DMS114 treated with DMSO at 0.1 percent for 48 hours (cell line): ENCODE measurements at regions not wholly inside any gene's neighbourhood (a gene's known extent, or its start where the extent isn't known, plus 50 kb on each side); places are given as distances from the start of the nearest gene placed in this dataset.

ENCODE experiments used
- DNase-seq: peaks from one replicate; lab custom pipeline; 2025; ENCODE audit not compliant: unreplicated experiment; lab: John Stamatoyannopoulos, UW

DNA sequence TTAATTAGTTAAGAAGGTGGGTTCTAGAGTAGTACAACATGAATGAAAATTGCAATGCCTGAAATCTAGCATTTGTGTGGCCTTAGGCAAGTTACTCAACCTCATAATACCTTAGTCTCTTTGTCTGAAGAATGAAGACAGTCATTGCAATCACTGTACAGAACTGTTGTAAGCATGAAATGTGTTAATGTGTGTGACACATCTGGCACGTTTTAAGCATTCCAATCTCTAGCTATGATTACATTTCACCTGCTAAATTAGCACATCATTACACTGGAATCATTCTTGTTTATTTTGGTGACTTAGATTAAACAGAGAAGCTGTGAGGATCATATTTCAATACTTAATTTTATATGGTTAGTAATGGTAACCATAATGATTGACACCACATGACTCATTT is 629.7 kb upstream of the KIF2B start:
- DNase-seq, result no peak

DNA sequence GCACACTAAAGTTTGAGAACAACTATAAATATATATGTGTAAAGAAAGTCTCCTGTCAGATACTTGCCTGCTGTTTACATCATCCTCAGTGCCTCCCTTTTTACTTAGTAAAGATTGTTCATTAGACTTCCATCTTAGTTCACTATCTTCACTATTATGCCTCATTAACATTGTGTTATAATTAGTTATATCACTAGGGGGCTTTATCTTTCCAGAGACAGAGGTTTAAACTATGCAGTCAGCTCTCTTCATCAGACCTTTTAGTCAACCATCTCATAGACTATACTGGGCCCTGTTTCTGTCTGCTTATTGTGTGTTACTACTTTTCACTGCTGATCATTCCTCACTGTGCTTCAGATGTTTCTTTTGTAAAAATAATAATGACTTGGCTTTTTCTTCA is 630.8 kb upstream of the KIF2B start:
- DNase-seq, result no peak

DNA sequence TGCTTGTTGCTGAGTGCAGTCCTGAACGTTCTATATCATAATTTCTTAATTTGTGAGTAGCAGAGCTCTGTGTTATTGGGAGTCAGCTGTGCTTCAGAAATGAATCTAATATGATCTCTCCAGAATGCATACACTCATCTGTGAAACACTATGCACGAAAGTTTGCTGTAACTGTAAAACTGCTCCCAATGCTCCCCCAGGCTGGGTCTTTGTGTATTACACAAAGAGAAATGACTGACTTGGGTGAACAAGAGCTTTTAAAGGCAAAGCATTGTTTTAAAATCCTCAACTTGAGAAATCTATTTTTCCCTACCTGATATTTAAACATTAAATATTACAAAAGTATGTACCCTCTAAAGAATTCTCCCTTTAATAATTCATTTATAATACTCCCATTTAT is 636.7 kb upstream of the KIF2B start:
- DNase-seq, result no peak

DNA sequence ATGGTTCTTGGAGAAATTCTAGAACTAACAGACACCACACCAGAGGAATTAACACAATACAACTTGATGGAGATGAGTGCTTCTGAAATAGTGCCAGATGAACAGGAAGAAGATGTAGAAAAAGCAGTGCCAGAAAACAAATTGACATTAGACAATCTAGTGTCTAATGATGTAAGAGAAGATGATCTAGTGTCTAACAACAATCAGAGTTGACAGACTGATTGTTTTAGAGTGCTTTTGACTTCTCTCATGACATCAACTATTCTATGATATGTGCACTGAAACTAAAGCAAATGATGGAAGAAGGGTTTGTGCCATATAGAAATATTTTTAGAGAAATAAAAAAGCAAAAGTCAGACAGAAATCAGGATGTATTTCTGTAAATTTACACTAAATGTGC is 646.1 kb upstream of the KIF2B start:
- DNase-seq, result no peak

DNA sequence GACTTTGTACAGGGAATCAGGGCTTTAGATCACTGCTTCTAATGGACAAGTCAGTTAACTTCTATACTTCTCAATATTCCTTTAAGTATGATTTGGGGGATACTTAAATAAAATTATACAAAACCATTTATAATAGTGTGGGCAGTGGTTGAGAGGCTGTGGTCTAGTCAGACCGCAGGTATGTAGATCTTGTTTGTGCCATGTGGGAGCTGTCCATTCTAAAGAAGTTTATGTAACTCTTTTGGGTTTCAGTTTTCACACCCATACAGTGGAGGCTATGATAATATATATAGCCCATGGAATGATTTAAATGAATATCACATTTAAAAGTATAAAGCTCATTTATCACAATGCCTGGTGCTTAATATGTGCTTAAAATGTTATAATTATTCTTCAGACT is 654.3 kb upstream of the KIF2B start:
- no peak for DNase-seq

DNA sequence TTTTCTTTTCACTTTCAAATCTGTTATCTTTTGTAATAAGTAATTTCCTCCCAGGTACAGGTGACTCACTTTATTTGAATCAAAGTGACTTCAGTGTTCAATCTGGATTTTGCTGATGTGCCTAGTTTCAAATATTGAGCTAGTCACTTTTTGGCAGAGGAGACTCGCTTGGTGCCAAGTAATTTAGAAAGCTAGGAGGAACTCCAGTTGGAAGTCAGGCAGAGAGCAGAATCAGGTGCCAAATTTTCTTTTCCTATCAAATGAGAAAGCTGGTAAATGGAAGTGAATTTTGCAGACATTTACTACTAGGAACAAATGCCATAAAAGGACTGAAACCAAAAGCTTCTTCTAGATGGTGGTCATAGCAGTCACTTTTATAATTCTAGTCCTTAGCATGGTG is 656.0 kb upstream of the KIF2B start:
- DNase-seq, result no peak

DNA sequence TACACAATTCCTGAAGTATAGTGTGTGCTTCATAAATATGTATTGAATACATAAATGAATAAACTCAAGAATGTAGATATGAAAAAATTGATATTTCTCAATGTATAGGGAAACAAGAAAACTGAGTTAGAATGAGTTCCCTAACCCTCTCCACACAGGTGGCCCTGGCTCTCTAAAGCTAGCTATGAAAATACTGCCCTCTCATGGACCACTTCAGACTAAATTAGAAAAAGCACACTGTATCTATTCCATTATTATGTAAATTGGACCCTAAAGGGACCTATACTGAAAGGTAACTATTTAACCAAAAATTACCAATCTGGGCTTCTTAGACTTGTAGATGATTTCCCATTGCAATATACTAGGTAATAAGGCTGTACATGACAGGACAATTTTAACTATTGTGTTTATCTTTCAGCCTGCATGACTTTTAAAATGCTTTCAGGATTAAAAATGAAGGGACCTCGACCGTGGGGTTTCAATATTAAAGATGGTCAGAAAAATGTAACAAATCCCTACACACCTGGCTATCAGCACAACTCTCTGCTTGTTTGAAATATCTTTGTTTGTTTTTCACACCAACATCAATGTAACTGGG is 672.5 kb upstream of the KIF2B start:
- peak; percentile 7 for DNase-seq

DNA sequence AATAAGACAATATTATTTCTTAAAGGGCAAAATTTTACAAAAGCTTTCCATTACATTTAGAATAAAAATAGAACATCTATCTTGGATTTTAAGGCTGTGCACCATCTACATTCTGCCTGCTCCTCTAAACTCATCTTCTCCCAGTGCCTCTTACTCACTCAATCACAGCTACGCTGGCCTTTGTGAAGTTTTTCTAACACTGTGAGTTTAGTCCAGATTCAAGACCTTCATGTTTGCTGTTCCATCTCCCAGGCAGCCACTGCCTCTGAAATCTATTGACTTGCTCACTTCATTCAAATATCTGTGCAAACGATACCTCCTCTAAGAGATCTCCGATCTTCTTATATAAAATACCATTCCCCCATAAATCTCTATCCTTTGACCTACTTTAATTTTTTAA is 673.4 kb upstream of the KIF2B start:
- DNase-seq, result no peak

DNA sequence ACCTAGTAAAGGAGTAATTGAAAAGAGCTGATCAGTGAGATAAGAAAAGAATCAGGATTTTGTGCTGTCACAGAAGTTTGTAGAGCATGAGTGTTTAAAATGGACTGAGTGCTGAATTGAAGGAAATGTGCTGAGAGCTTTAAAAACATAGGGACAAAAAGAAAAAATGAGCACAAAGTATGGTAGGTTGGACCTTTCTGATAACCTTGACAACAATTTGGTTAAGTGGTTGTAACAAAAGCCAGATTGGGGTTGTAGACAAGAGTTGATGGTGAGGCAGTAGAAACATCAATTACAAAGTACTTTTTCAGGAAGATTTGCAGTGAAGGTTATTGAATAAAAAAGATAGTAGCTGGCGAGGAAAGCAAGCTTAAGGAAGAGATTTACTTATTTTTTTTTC is 674.7 kb upstream of the KIF2B start:
- DNase-seq, result no peak

DNA sequence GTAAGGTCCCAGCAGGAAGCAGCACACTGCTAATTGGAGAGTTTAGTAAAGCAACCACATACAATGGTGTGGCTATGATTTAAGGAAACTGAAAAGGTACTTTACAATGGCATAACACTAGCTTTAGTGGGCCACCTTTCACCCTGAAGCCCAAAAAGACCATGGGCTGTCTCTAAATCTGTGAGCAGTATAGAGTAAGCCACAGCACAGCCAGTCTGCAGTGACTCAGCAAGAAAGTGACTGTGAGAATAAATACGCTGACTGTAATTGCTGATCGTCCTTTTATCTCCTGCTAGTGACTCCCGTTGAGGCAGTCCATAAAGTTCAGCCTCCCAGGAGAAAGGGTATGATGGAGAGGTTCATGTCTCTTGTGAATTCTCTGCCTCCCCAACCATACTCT is 679.8 kb upstream of the KIF2B start:
- DNase-seq, result no peak

DNA sequence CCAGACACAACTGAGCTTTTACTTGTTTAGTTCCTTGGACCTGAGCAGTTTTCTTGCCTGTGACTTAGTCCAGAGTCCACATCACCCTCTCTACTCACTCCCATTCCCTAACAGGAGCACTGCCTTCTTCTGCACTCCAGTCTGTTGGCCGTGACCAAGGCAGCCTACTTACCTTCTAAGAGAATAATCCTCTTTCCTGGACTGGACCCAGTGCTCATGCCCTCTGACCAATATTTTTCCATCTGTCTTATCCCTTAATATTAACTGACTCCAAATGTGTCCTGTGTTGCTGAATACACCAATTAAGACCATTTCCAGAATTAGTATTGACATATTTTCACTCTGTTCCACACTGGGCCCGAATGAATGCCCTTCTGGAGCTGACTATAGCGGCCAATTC is 681.0 kb upstream of the KIF2B start:
- no peak for DNase-seq

DNA sequence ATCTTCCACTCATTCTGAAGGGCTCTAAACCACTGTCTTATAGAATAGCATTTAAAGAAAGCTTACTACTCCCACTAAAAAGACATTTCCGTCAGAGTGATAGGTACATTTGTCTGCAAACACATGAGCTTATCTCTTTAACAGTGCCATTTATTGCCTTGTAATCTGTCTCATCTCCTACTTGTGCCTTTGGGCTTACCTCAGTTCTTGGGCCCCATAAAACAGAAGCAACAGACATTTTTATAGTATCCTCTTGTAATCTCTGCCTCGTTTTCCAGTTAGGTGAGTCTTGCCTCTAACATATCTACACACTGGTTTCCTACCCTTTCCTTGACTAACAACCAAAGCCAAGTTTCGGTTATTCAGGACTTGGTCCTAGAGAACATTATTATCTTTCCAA is 681.4 kb upstream of the KIF2B start:
- DNase-seq, result no peak

DNA sequence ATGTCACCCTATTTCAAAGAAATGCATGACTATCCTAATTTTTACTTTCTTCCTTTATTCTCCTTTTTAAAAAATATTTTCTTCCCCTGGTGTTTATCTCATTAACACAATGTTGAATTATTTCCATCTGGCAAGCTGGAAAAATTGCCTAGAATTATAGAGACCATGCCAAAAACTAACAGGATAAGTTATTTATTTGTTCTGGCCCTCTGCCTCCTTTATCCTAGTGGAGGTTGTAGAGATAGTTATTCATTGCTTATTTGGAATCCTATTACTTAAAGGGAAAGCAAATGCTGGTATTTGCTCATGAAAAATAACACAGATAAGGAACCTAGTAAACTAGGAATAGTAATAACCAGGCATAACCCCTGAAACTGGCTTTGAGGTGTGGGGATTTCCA is 684.9 kb upstream of the KIF2B start:
- DNase-seq, result no peak

DNA sequence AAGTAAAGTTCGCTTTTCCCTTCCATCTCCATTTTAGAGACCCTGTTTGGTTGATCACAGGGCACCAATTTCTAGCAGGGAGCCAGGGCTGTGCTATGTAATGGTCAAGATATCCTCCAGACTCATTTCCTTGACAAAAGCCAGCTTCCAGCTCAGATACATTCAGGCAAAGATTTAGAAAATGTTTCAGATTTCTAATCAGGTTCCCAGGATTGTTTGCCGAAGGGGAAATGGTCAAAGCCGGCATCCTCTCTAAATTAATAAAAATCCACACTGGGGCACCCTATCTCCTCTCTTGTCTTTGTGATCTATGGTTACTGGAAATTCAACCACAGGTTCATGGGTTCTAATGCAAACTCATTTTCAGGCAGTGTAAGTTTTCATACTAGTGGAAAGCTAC is 686.8 kb upstream of the KIF2B start:
- no peak for DNase-seq

DNA sequence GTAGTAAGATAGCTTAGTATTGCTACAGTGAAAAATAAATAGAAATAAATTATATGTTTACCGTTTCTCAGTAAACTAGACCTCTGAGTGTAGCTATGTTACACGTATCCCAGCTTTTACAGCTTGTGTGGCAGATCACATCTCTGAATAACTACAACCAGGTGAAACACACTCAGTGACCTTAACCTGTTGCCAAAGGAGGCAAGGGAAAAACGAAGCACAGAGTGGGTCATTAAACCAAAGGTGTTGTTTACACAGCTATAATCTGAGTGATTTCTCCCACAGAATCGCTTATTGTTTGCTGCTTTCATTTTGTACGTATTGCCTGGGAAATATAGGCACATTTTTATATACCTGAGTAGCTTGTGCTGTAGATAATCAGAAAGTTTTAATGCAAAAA is 688.2 kb upstream of the KIF2B start:
- no peak for DNase-seq

DNA sequence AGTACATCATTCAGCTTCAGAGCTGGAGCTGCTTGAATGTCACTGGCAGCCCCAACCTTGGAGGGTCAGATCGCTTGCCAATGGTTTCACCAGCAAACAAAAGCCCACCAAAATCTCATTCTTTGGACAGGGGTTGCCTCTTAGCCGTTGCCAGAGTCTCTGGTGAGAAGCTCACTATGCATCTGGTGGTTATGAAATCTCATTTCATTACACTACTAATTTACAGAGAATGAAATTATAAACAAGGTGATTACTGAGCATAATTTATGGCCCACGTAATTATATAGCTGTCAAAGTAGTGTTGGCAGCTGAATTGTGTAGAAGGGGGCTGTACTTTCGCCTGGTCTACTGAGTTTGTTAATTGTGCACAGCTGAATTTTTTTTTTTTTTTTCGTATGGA is 688.9 kb upstream of the KIF2B start:
- DNase-seq, result no peak

DNA sequence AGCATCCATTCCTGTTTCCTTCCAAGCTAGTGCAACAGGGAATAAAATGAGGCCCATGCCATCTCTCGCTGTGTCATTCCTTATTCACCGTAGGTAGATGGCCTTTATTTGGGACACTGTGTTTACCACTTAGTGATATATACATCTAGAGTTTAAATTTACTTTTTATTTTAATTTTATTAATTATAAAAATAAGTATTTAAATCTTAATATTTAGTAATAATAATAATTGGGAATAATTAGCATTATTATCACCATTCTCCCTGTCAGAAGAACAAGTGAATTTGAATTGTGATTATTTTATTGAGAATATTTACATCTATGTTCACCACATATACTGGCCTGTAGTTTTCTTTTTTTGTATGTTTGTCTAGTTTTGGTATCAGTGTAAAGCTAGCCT is 692.9 kb upstream of the KIF2B start:
- no peak for DNase-seq

DNA sequence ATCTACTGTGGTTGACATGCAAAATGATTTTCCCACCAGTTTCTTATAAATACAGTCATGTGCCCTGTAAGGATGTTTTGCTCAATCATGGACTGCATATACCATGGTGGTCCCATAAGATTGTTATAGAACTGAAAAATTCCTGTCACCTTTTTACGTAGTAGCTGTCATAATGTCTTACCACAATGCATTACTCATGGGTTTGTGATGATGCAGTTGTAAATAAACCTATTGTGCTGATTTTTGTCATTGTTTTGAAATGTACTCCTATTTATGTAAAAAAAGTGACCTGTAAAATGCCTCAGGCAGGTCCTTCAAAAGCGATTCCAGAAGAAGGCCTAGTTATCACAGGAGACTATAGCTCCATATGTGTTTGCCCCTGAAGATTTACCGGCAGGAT is 695.4 kb upstream of the KIF2B start:
- DNase-seq, result no peak

DNA sequence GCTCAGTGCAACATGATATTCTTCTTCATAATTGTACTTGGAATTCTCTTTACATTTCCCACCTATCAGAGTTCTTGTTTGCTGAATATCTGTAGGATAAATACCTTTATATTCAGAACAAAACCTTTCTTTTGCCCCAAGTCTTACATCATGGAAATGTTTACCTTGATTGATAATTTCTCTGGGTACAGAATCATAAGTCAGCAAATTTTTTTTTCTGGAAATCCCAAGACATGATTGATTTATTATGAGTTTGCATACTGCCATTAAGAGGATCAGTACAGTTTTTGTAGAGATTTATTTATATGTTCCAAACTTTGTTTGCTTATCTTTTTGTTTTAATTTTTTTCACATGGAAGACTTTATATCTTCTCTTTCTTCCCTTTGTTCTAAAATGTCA is 699.8 kb upstream of the KIF2B start:
- DNase-seq, result no peak

DNA sequence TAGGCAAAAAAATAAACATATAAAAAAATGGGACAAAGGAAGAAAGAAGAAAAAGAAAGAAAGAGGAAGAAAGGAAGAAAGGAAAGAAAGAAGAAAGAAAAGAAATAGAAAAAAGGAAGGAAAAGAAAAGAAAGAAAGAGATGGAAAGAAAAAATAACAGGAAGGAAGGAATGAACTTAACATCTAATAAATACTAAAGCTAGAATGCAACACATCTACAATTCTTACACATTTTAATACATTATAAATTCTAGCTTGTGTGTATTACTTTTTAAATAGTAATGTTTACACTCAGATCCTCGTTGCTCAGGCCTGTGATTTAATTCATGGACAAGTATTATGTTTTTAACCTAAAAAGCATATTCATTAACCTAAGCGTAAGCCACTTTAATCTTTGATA is 703.0 kb upstream of the KIF2B start:
- no peak for DNase-seq

DNA sequence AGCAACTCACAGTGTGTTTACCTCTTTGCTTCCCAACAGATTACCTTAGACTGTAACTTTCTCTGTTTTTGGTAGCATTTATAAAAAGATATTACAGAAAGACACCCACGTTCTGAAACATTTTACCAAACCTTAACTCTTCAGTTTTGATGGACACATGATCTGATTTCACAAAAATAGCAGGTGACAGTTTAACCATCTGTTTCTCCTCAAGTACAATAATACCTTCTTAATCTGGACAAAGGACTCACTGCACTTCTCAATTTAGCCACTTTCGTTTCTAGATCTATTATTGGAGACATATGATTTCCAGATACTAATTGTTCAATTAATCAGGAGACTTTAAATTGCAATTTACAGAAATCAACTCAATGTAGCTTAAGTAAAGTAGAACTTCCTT is 703.8 kb upstream of the KIF2B start:
- DNase-seq, result no peak

DNA sequence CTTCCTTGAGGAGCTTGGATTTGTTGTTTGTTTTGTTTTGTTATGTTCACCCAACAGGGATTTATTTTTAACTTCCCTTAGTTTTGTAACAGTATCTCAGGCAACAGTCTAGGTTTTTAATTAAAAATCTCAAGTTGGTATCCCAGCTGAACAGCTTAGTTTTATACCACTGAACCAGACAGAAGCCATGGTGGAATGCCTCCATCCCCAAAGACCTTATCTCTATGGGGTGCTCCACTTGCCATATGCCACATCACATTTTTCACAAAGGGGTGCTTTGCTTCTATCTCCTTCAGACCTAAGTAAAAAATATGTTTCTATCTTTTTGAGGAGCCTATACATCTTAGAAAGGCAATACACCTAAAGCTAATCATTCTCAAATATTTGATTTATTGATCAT is 715.8 kb upstream of the KIF2B start:
- no peak for DNase-seq

DNA sequence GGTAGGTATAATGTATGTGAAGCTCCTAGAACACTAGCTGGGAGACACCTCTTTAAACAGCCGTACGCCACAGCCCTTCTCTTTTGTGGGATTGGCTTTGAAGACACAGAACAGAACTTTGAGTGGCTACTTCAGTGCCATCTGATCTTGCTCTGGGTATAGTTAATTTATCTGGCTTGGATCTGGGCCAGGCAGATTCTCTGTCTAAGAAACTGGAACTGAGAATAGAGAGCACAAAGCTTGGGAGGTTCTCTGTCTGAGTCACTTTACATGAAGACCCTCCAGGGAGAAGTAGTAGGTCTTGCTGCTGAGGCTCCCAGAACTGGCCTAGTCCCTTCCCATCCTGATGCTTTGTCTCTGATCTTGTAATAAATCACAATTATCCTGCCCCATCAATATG is 721.0 kb upstream of the KIF2B start:
- no peak for DNase-seq

DNA sequence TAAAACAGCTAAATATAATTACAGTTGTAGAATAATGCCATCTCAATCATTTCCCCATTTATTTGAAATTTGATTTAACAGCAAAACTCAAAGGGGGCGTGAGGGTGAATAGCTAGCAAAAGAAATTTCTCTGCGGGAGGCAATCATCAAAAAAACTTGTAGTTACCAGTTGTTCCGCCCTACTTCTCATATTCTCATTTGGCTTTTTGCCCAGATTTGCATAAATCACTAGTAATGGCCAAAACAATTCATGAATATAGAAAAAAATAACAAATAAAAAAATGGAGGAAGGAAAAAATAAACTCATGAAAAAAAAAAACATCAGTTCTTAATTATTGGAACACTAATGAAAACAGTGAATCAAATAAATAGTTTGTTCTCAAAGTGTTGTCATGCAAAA is 722.6 kb upstream of the KIF2B start:
- DNase-seq, result no peak
